ENCODE measurements at regions not wholly inside any gene's neighbourhood (a gene's known extent, or its start where the extent isn't known, plus 50 kb on each side); places are given as distances from the start of the nearest gene placed in this dataset.

- no peak for DNase-seq (ENCODE audit: low read depth in 2 of 3, low spot score in 2 of 3)
Measured at GRCh38 chr7:93016681-93017381, 100.9 kb downstream of the SAMD9 start.

- DNase-seq (ENCODE audit: low read depth in 2 of 3, low spot score in 2 of 3) = no peak
Measured at GRCh38 chr7:93015779-93016481, 101.8 kb downstream of the SAMD9 start.

GRCh38 chr7:93015101-93015778 is 102.5 kb downstream of the SAMD9 start:
- no peak for DNase-seq (ENCODE audit: low read depth in 2 of 3, low spot score in 2 of 3)

GRCh38 chr7:93014410-93014809 is 103.4 kb downstream of the SAMD9 start:
- DNase-seq (ENCODE audit: low read depth in 2 of 3, low spot score in 2 of 3) = no peak

GRCh38 chr7:93013446-93014061 is 104.2 kb downstream of the SAMD9 start:
- no peak for DNase-seq (ENCODE audit: low read depth in 2 of 3, low spot score in 2 of 3)

- no peak for DNase-seq (ENCODE audit: low read depth in 2 of 3, low spot score in 2 of 3)
Measured at GRCh38 chr7:93011351-93012294, 106.2 kb downstream of the SAMD9 start.

- no peak for DNase-seq (ENCODE audit: low read depth in 2 of 3, low spot score in 2 of 3)
Measured at GRCh38 chr7:93008833-93009232, 108.9 kb downstream of the SAMD9 start.

- DNase-seq (ENCODE audit: low read depth in 2 of 3, low spot score in 2 of 3) = no peak
Measured at GRCh38 chr7:93006480-93007095, 111.2 kb downstream of the SAMD9 start.

GRCh38 chr7:93004906-93005305 is 112.9 kb downstream of the SAMD9 start:
- no peak for DNase-seq (ENCODE audit: low read depth in 2 of 3, low spot score in 2 of 3)

GRCh38 chr7:92997719-92998118 is 120.1 kb downstream of the SAMD9 start:
- no peak for DNase-seq (ENCODE audit: low read depth in 2 of 3, low spot score in 2 of 3)

GRCh38 chr7:92997152-92997551 is 120.6 kb downstream of the SAMD9 start:
- no peak for DNase-seq (ENCODE audit: low read depth in 2 of 3, low spot score in 2 of 3)

GRCh38 chr7:92994901-92995300 is 122.9 kb downstream of the SAMD9 start:
- DNase-seq (ENCODE audit: low read depth in 2 of 3, low spot score in 2 of 3) = no peak

GRCh38 chr7:92992932-92993331 is 124.8 kb downstream of the SAMD9 start:
- DNase-seq (ENCODE audit: low read depth in 2 of 3, low spot score in 2 of 3) = no peak

- DNase-seq (ENCODE audit: low read depth in 2 of 3, low spot score in 2 of 3) = no peak
Measured at GRCh38 chr7:92992483-92992882, 125.3 kb downstream of the SAMD9 start.

- no peak for DNase-seq (ENCODE audit: low read depth in 2 of 3, low spot score in 2 of 3)
Measured at GRCh38 chr7:92991190-92991589, 126.6 kb downstream of the SAMD9 start.

- no peak for DNase-seq (ENCODE audit: low read depth in 2 of 3, low spot score in 2 of 3)
Measured at GRCh38 chr7:92988941-92989545, 128.7 kb downstream of the SAMD9 start.

- DNase-seq (ENCODE audit: low read depth in 2 of 3, low spot score in 2 of 3) = no peak
Measured at GRCh38 chr7:92988051-92988450, 129.7 kb downstream of the SAMD9 start.

GRCh38 chr7:92987538-92987937 is 130.2 kb downstream of the SAMD9 start:
- DNase-seq (ENCODE audit: low read depth in 2 of 3, low spot score in 2 of 3) = no peak

GRCh38 chr7:92987095-92987494 is 130.7 kb downstream of the SAMD9 start:
- no peak for DNase-seq (ENCODE audit: low read depth in 2 of 3, low spot score in 2 of 3)

- no peak for DNase-seq (ENCODE audit: low read depth in 2 of 3, low spot score in 2 of 3)
Measured at GRCh38 chr7:92982928-92983327, 134.9 kb downstream of the SAMD9 start.

Measured in activated CD8-positive, alpha-beta memory T cell treated with anti-CD3 and anti-CD28 coated beads for 48 hours (primary cell).